Astrocyte (in vitro differentiated cells and primary cell): ENCODE measurements at regions not wholly inside any gene's neighbourhood (a gene's known extent, or its start where the extent isn't known, plus 50 kb on each side); places are given as distances from the start of the nearest gene placed in this dataset.

Source experiments
- EZH2 ChIP-seq: IDR thresholded peaks from 2 replicates; pipeline ENCODE4 v1.6.1; 2012; ENCODE audit warnings: mild to moderate bottlenecking, low read length, inconsistent platforms; ENCODE audit not compliant: insufficient read depth
- TF ChIP-seq, protein P1 (sequence below): IDR thresholded peaks from 2 replicates; pipeline ENCODE4 v1.5.1; 2011; ENCODE audit warnings: low read depth, mild to moderate bottlenecking, inconsistent platforms, low read length, moderate library complexity; ENCODE audit not compliant: insufficient read depth

DNA sequence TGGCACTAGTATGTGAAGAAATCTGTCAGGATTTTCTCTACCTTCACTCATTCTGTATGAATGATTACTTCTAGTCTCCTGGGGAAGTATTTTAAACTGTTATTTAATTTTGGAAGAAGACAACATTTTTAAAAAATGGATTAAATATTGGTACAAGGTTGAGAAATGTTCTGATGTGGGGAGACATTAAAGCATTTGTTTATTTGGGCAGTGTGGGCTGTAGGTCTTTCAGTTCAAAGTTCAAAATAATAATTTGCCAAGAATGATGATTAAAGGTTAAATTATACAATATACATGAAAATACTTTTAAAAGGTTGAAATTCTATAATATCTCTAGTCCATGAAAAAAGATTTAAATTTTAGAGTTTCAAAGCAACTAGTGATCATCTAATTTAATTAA lies 194.7 kb downstream of the NHLRC3 start:
- TF ChIP-seq, protein P1, sequence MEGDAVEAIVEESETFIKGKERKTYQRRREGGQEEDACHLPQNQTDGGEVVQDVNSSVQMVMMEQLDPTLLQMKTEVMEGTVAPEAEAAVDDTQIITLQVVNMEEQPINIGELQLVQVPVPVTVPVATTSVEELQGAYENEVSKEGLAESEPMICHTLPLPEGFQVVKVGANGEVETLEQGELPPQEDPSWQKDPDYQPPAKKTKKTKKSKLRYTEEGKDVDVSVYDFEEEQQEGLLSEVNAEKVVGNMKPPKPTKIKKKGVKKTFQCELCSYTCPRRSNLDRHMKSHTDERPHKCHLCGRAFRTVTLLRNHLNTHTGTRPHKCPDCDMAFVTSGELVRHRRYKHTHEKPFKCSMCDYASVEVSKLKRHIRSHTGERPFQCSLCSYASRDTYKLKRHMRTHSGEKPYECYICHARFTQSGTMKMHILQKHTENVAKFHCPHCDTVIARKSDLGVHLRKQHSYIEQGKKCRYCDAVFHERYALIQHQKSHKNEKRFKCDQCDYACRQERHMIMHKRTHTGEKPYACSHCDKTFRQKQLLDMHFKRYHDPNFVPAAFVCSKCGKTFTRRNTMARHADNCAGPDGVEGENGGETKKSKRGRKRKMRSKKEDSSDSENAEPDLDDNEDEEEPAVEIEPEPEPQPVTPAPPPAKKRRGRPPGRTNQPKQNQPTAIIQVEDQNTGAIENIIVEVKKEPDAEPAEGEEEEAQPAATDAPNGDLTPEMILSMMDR, result no peak
- no peak for TF ChIP-seq EZH2
